ENCODE measurements at regions not wholly inside any gene's neighbourhood (a gene's known extent, or its start where the extent isn't known, plus 50 kb on each side); places are given as distances from the start of the nearest gene placed in this dataset.
"Not testable (repeated sequence)": the region's sequence is repeated elsewhere in the genome, so short reads cannot be mapped to it uniquely, and the experiment has no call there.

GRCh38 chr7:39793851-39794250 lies 156.2 kb upstream of the CDK13 start:
- not testable (repeated sequence) for DNase-seq (ENCODE audit: extremely low read depth, insufficient read length); H3K36me3 ChIP-seq (ENCODE audit: control insufficient read depth, insufficient read depth, low read length); H3K4me3 ChIP-seq (replicated peaks; ENCODE audit: low read depth, low read length)

GRCh38 chr7:39796947-39797346 lies 153.1 kb upstream of the CDK13 start:
- not testable (repeated sequence) for H3K4me3 ChIP-seq (replicated peaks; ENCODE audit: low read depth, low read length); DNase-seq (ENCODE audit: extremely low read depth, insufficient read length); H3K36me3 ChIP-seq (ENCODE audit: control insufficient read depth, insufficient read depth, low read length); H3K27me3 ChIP-seq (replicated peaks; ENCODE audit: control insufficient read depth, insufficient read depth, low read length)

More at GRCh38 chr7:39793851-39794250, 156.2 kb upstream of the CDK13 start:
- not testable (repeated sequence) for H3K27me3 ChIP-seq (replicated peaks; ENCODE audit: control insufficient read depth, insufficient read depth, low read length)

GRCh38 chr7:39798077-39798476 lies 152.0 kb upstream of the CDK13 start:
- H3K4me3 ChIP-seq (replicated peaks; ENCODE audit: low read depth, low read length); H3K27me3 ChIP-seq (replicated peaks; ENCODE audit: control insufficient read depth, insufficient read depth, low read length); DNase-seq (ENCODE audit: extremely low read depth, insufficient read length); H3K36me3 ChIP-seq (ENCODE audit: control insufficient read depth, insufficient read depth, low read length): not testable (repeated sequence)

GRCh38 chr7:39808796-39809481 lies 141.1 kb upstream of the CDK13 start:
- Histone ChIP-seq H3K27me3 (replicated peaks; ENCODE audit: control insufficient read depth, insufficient read depth, low read length) (no peaks in the 10 kb centered on the region), H3K4me3 (replicated peaks; ENCODE audit: low read depth, low read length) (no peak overlapping the region), H3K36me3 (ENCODE audit: control insufficient read depth, insufficient read depth, low read length) (no peaks in the 10 kb centered on the region)
- no peak for DNase-seq (ENCODE audit: extremely low read depth, insufficient read length)
- no peak for TF ChIP-seq CTCF (IDR thresholded peaks at IDR 0.05; ENCODE audit: insufficient read depth, low read length, poor library complexity, severe bottlenecking)

- Histone ChIP-seq H3K4me3 (replicated peaks; ENCODE audit: low read depth, low read length) (no peak overlapping the region), H3K36me3 (ENCODE audit: control insufficient read depth, insufficient read depth, low read length) (no peaks in the 10 kb centered on the region), H3K27me3 (replicated peaks; ENCODE audit: control insufficient read depth, insufficient read depth, low read length) (no peaks in the 10 kb centered on the region)
- DNase-seq (ENCODE audit: extremely low read depth, insufficient read length): no peak
- no peak for TF ChIP-seq CTCF (IDR thresholded peaks at IDR 0.05; ENCODE audit: insufficient read depth, low read length, poor library complexity, severe bottlenecking)
Observed at GRCh38 chr7:39810204-39810642, 139.8 kb upstream of the CDK13 start.

GRCh38 chr7:39810710-39811109 lies 139.3 kb upstream of the CDK13 start:
- Histone ChIP-seq H3K27me3 (replicated peaks; ENCODE audit: control insufficient read depth, insufficient read depth, low read length) (no peaks in the 10 kb centered on the region), H3K4me3 (replicated peaks; ENCODE audit: low read depth, low read length) (no peak overlapping the region), H3K36me3 (ENCODE audit: control insufficient read depth, insufficient read depth, low read length) (no peaks in the 10 kb centered on the region)
- no peak for TF ChIP-seq CTCF (IDR thresholded peaks at IDR 0.05; ENCODE audit: insufficient read depth, low read length, poor library complexity, severe bottlenecking)
- no peak for DNase-seq (ENCODE audit: extremely low read depth, insufficient read length)

- no peak for DNase-seq (ENCODE audit: extremely low read depth, insufficient read length)
- Histone ChIP-seq H3K4me3 (replicated peaks; ENCODE audit: low read depth, low read length) (no peak overlapping the region), H3K36me3 (ENCODE audit: control insufficient read depth, insufficient read depth, low read length) (no peaks in the 10 kb centered on the region), H3K27me3 (replicated peaks; ENCODE audit: control insufficient read depth, insufficient read depth, low read length) (no peaks in the 10 kb centered on the region)
- TF ChIP-seq CTCF (IDR thresholded peaks at IDR 0.05; ENCODE audit: insufficient read depth, low read length, poor library complexity, severe bottlenecking): no peak
Observed at GRCh38 chr7:39811161-39811614, 138.9 kb upstream of the CDK13 start.

Data from GM06990 (cell line).